A549 (cell line): ENCODE measurements at regions not wholly inside any gene's neighbourhood (a gene's known extent, or its start where the extent isn't known, plus 50 kb on each side); places are given as distances from the start of the nearest gene placed in this dataset.

Source experiments
- ATAC-seq, 2 experiments: fragments of 200-7000 bp in 1 of 2; fragments of >200 bp in 1 of 2; cut with Nextera tagmentation in 1 of 2; cut with Tn5 transposase in 1 of 2; 3 replicates each; pipeline versions ENCODE4 v1.8.0 to v1.9.1; 2018 to 2020; ENCODE audit warnings: mild to moderate bottlenecking in 1 of 2, moderate library complexity in 1 of 2
- CTCF ChIA-PET: fragments of 300-600 bp; sonication (Branson Sonifier 250); formaldehyde crosslinking; extraction: SDS; loops from one replicate; lab custom pipeline; 2021; ENCODE audit warnings: antibody characterized with exemption, inconsistent platforms; lab: Yijun Ruan, JAX
- POLR2A ChIA-PET: fragments of 350-600 bp; formaldehyde crosslinking; extraction: SDS; loops from one replicate; lab custom pipeline; 2021; ENCODE audit warnings: antibody characterized with exemption, inconsistent platforms; lab: Yijun Ruan, JAX
- DNase-seq, 2 experiments: peaks; one replicate each; pipeline versions ENCODE4 v3.0.0 to v3.0.0-alpha.2; 2011 to 2016; ENCODE audit warnings: low read depth in 1 of 2, low spot score in 1 of 2
- FAIRE-seq: peaks from 2 replicates; lab custom pipeline; 2011; peaks lifted over from hg19 to GRCh38; lab: Jason Lieb, UNC
- H3K27ac ChIP-seq, 2 experiments: fragments of >200 bp; sonication (Bioruptor Twin); formaldehyde crosslinking; 3 replicates each; pipeline ENCODE4 v1.5.1; 2016 to 2017
- H3K4me1 ChIP-seq: fragments of >200 bp; sonication (Bioruptor Twin); formaldehyde crosslinking; 3 replicates; pipeline ENCODE4 v1.6.1; 2016
- H3K4me2 ChIP-seq: fragments of >200 bp; sonication (Bioruptor Twin); formaldehyde crosslinking; 3 replicates; pipeline ENCODE4 v1.6.1; 2016
- H3K4me3 ChIP-seq: fragments of >200 bp; sonication (Bioruptor Twin); formaldehyde crosslinking; 3 replicates; pipeline ENCODE4 v1.5.1; 2016
- H3K9me3 ChIP-seq: fragments of >200 bp; sonication (Bioruptor Twin); formaldehyde crosslinking; 3 replicates; pipeline ENCODE4 v1.6.1; 2016
- CEBPB ChIP-seq, 2 experiments: fragments of >200 bp in 1 of 2; sonication (Bioruptor Twin) in 1 of 2; formaldehyde crosslinking in 1 of 2; IDR thresholded peaks; 2 replicates each; pipeline ENCODE4 v1.6.1; 2012 to 2016
- EP300 ChIP-seq, 2 experiments: fragments of >200 bp; sonication (Bioruptor Twin); formaldehyde crosslinking; IDR thresholded peaks; 2 replicates in 1 of 2; 3 replicates in 1 of 2; pipeline ENCODE4 v1.6.1; 2016 to 2017
- FOSB ChIP-seq: fragments of 250-450 bp; sonication (Bioruptor Pico); IDR thresholded peaks from 2 replicates; pipeline ENCODE4 v1.5.0; 2020; ENCODE audit warnings: mild to moderate bottlenecking, moderate library complexity
- FOSL2 ChIP-seq, 2 experiments: fragments of 450-650 bp in 1 of 2; fragments of >200 bp in 1 of 2; sonication (Bioruptor Twin) in 1 of 2; formaldehyde crosslinking; IDR thresholded peaks; 2 replicates each; pipeline versions ENCODE4 v1.5.0 to v1.6.1; 2016 to 2020; ENCODE audit warnings: mild to moderate bottlenecking in 1 of 2, moderate library complexity in 1 of 2
- GATA3 ChIP-seq: IDR thresholded peaks from 2 replicates; pipeline ENCODE4 v1.6.1; 2012; ENCODE audit warnings: borderline replicate concordance
- HEYL ChIP-seq: fragments of 250-450 bp; sonication (Bioruptor Pico); IDR thresholded peaks from 2 replicates; pipeline ENCODE4 v1.8.0; 2021; ENCODE audit warnings: mild to moderate bottlenecking, moderate library complexity
- HOXA7 ChIP-seq: fragments of 250-450 bp; sonication (Bioruptor Pico); IDR thresholded peaks from 2 replicates; pipeline ENCODE4 v1.5.0; 2020; ENCODE audit warnings: mild to moderate bottlenecking, moderate library complexity
- HOXB5 ChIP-seq: fragments of 250-450 bp; sonication (Bioruptor Pico); IDR thresholded peaks from 2 replicates; pipeline ENCODE4 v1.5.0; 2020; ENCODE audit warnings: mild to moderate bottlenecking, moderate library complexity
- JUN ChIP-seq, 2 experiments: fragments of >200 bp; sonication (Bioruptor Twin); formaldehyde crosslinking; IDR thresholded peaks; 2 replicates in 1 of 2; 3 replicates in 1 of 2; pipeline ENCODE4 v1.6.1; 2016 to 2017
- JUNB ChIP-seq: fragments of >200 bp; sonication (Bioruptor Twin); formaldehyde crosslinking; IDR thresholded peaks from 2 replicates; pipeline ENCODE4 v1.6.1; 2016
- KDM1A ChIP-seq: fragments of 200-600 bp; sonication (generic); IDR thresholded peaks from 2 replicates; pipeline ENCODE4 v1.6.1; 2016; ENCODE audit warnings: low read depth, mild to moderate bottlenecking
- MAFK ChIP-seq: fragments of 450-650 bp; IDR thresholded peaks from 2 replicates; pipeline ENCODE4 v1.6.1; 2014; ENCODE audit not compliant: partially characterized antibody
- MYC ChIP-seq: IDR thresholded peaks from 2 replicates; pipeline ENCODE4 v1.6.1; 2012; ENCODE audit warnings: mild to moderate bottlenecking, inconsistent platforms, low read length, improper control_type of control experiment, borderline replicate concordance
- NPAS2 ChIP-seq: fragments of 250-450 bp; sonication (Bioruptor Pico); IDR thresholded peaks from 2 replicates; pipeline ENCODE4 v1.8.0; 2022; ENCODE audit warnings: mild to moderate bottlenecking, moderate library complexity, borderline replicate concordance
- RAD21 ChIP-seq, 2 experiments: fragments of >200 bp in 1 of 2; sonication (Bioruptor Twin) in 1 of 2; formaldehyde crosslinking in 1 of 2; IDR thresholded peaks in 1 of 2; conservative IDR thresholded peaks in 1 of 2; 2 replicates in 1 of 2; 3 replicates in 1 of 2; pipeline ENCODE4 v1.6.1; 2012 to 2018; ENCODE audit warnings: inconsistent platforms in 1 of 2
- RCOR1 ChIP-seq: fragments of 150-350 bp; IDR thresholded peaks from 2 replicates; pipeline ENCODE4 v1.6.1; 2014; ENCODE audit warnings: antibody characterized with exemption, low read length, low read depth
- RNF2 ChIP-seq: fragments of 200-600 bp; sonication (generic); IDR thresholded peaks from 2 replicates; pipeline ENCODE4 v1.6.1; 2016; ENCODE audit warnings: low read depth, mild to moderate bottlenecking, antibody characterized with exemption, moderate library complexity, borderline replicate concordance
- SMC3 ChIP-seq: fragments of >200 bp; sonication (Bioruptor Twin); formaldehyde crosslinking; IDR thresholded peaks from 3 replicates; pipeline ENCODE4 v1.6.1; 2018; ENCODE audit warnings: inconsistent platforms
- SREBF2 ChIP-seq: fragments of 450-650 bp; IDR thresholded peaks from 2 replicates; pipeline ENCODE4 v1.6.1; 2014; ENCODE audit warnings: mild to moderate bottlenecking, moderate library complexity
- TFCP2L1 ChIP-seq: fragments of 250-450 bp; sonication (Bioruptor Pico); IDR thresholded peaks from 2 replicates; pipeline ENCODE4 v1.5.0; 2021; ENCODE audit warnings: mild to moderate bottlenecking
- TP53 ChIP-seq: fragments of 250-450 bp; sonication (Bioruptor Pico); IDR thresholded peaks from 2 replicates; pipeline ENCODE4 v1.5.0; 2021; ENCODE audit warnings: mild to moderate bottlenecking, moderate library complexity
- WGBS: methylation state at CpG from one replicate; pipeline ENCODE4 v1.1.6; 2017; ENCODE audit errors: missing lambda C conversion rate; 5-methylcytosine and 5-hydroxymethylcytosine counted together
- TF ChIP-seq, protein P1 (sequence below): fragments of 250-450 bp; sonication (Bioruptor Pico); IDR thresholded peaks from 2 replicates; pipeline ENCODE4 v1.5.0; 2020; ENCODE audit warnings: low read depth, mild to moderate bottlenecking, moderate library complexity
- TF ChIP-seq, protein P2 (sequence below): IDR thresholded peaks from 2 replicates; pipeline ENCODE4 v1.6.1; 2012
- TF ChIP-seq, protein P3 (sequence below): IDR thresholded peaks from 2 replicates; pipeline ENCODE4 v1.6.1; 2012

DNA sequence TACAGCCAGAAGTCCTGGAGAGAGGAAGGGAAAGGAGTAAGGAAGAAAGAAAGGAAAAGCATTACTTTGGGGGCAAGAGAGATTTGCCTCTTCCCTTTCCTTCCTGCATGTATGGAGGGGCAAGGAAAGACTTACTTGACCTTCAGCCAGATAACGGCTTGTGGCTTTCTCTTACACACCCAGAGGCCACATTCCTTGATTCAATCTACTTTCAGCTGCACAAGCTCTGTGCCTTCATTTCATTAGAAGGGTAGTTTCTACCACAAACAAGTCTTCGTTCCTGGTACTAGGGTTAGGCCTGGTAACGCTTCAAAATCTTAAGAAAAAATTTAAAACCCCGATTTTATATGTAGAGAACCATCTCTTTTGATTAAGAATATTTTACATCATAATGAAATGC is 835.9 kb downstream of the TUSC7 start:
- Histone ChIP-seq H3K27ac (peak overlapping the region; percentile 2 to 72; a peak in 3 of 6 replicates), H3K4me1 (peaks cover 41% of the 10 kb centered on the region), H3K4me3 (no peak overlapping the region), H3K9me3 (no peaks in the 10 kb centered on the region)
- POLR2A ChIA-PET: no interaction called here
- no peak for ATAC-seq
- CTCF ChIA-PET: no interaction called here
- 75% methylated on average over 4 of the region's 4 CpGs for WGBS
- no peak for TF ChIP-seq JUN (IDR thresholded peaks at IDR 0.05)
- no peak for TF ChIP-seq RCOR1
- TF ChIP-seq, protein P1, sequence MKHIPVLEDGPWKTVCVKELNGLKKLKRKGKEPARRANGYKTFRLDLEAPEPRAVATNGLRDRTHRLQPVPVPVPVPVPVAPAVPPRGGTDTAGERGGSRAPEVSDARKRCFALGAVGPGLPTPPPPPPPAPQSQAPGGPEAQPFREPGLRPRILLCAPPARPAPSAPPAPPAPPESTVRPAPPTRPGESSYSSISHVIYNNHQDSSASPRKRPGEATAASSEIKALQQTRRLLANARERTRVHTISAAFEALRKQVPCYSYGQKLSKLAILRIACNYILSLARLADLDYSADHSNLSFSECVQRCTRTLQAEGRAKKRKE (CRISPR knock-in tag): no peak
- no peak for TF ChIP-seq RNF2
- TF ChIP-seq FOSL2 (IDR thresholded peaks at IDR 0.05): no peak
- TF ChIP-seq FOSL2 (CRISPR knock-in tag; IDR thresholded peaks at IDR 0.05): no peak
- no peak for TF ChIP-seq SREBF2
- TF ChIP-seq, protein P2, sequence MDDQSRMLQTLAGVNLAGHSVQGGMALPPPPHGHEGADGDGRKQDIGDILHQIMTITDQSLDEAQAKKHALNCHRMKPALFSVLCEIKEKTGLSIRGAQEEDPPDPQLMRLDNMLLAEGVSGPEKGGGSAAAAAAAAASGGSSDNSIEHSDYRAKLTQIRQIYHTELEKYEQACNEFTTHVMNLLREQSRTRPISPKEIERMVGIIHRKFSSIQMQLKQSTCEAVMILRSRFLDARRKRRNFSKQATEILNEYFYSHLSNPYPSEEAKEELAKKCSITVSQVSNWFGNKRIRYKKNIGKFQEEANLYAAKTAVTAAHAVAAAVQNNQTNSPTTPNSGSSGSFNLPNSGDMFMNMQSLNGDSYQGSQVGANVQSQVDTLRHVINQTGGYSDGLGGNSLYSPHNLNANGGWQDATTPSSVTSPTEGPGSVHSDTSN: no peak
- TF ChIP-seq HOXB5: no peak
- TF ChIP-seq NPAS2 (CRISPR knock-in tag): no peak
- TF ChIP-seq TFCP2L1 (CRISPR knock-in tag): no peak
- no peak for TF ChIP-seq MAFK
- TF ChIP-seq TP53 (CRISPR knock-in tag): no peak
- TF ChIP-seq KDM1A: no peak
- TF ChIP-seq, all 56 proteins: peak for 0
- DNase-seq (no peak), FAIRE-seq (no peak)
- no peak overlapping the region for H3K4me2 ChIP-seq

DNA sequence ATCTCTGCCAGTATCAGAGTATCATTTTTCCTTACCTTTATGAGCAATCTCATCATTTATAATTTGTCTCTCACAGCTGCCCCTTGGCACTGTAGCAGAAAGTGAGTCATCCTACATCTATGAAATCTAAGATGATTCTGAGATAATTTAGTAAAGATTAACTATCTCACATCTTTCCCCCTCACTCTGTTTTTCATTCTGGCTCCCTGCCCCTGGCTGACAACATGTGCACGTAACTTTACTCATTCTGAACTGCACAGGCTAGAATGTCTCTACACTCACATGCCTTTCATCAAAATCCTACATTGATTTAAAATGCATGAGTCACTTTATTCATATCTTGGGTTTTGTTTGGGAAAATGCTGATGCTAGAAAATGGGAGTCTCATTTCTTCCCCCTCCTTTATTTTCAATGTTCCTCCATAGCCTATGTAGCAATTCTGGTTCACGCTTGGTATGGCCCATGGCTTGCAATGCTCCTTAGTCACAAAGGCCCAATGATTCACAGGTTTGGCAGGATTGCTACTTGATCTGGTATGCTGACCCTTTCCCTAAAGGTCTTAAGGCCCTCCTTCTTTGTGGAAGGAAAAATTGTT is 838.5 kb downstream of the TUSC7 start:
- H3K4me3 ChIP-seq: no peak overlapping the region
- peak overlapping the region; percentile 69 for H3K4me2 ChIP-seq
- 2% methylated on average over 2 of the region's 2 CpGs for WGBS
- TF ChIP-seq RCOR1 (no peak), CEBPB (IDR thresholded peaks at IDR 0.05) (peak; percentile 63 to 90; a peak in 3 of 4 replicates), MYC (peak; percentile 34; the same call in 1 of the 2 replicates), JUNB (peak; percentile 94), FOSB (CRISPR knock-in tag) (no peak), FOSL2 (IDR thresholded peaks at IDR 0.05) (peak; percentile 49), FOSL2 (CRISPR knock-in tag; IDR thresholded peaks at IDR 0.05) (peak; percentile 78), HEYL (CRISPR knock-in tag) (no peak), RAD21 (conservative IDR thresholded peaks at IDR 0.05 in 1 of 2, IDR thresholded peaks at IDR 0.05 in 1 of 2) (peak; percentile 0 to 30; a peak in 2 of 5 replicates), EP300 (IDR thresholded peaks at IDR 0.05) (peak; percentile 30 to 64; a peak in 2 of 5 replicates), GATA3 (peak; percentile 98), JUN (IDR thresholded peaks at IDR 0.05) (peak; percentile 80 to 86; a peak in 4 of 5 replicates), HOXA7 (CRISPR knock-in tag) (no peak), MAFK (peak; percentile 99), SMC3 (peak; percentile 31; the same call in 1 of the 3 replicates)
- TF ChIP-seq, protein P3, sequence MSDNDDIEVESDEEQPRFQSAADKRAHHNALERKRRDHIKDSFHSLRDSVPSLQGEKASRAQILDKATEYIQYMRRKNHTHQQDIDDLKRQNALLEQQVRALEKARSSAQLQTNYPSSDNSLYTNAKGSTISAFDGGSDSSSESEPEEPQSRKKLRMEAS: peak; percentile 81
- TF ChIP-seq, protein P2: peak; percentile 61; the same call in 1 of the 2 replicates
- TF ChIP-seq, all 56 proteins: peak for 12
- peak; percentile 41 to 91 for DNase-seq
- CTCF ChIA-PET: no interaction called here
- peak; percentile 95 to 96 for ATAC-seq
- FAIRE-seq: peak; percentile 99
- peak overlapping the region; percentile 74 to 83 for H3K27ac ChIP-seq
- H3K4me1 ChIP-seq: peaks cover 39% of the 10 kb centered on the region
- POLR2A ChIA-PET: no interaction called here
- no peaks in the 10 kb centered on the region for H3K9me3 ChIP-seq
